Vagina (tissue), 2 donors: ENCODE measurements at regions not wholly inside any gene's neighbourhood (a gene's known extent, or its start where the extent isn't known, plus 50 kb on each side); places are given as distances from the start of the nearest gene placed in this dataset.

Source experiments
- CTCF ChIP-seq, 3 experiments: fragments of 450-650 bp in 2 of 3; fragments of 200-600 bp in 1 of 3; sonication (generic) in 1 of 3; IDR thresholded peaks; one replicate each; pipeline ENCODE4 v1.5.1; 2017 to 2019; ENCODE audit warnings: antibody characterized with exemption in 3 of 3, mild to moderate bottlenecking in 2 of 3, moderate library complexity in 2 of 3
- POLR2A ChIP-seq, 2 donors: fragments of 450-650 bp; IDR thresholded peaks; one replicate each; pipeline ENCODE4 v1.6.1; 2017; ENCODE audit warnings: antibody characterized with exemption in 2 of 2, mild to moderate bottlenecking in 2 of 2, moderate library complexity in 2 of 2

GRCh38 chr7:25665374-25665773 is 437.1 kb upstream of the NPVF start:
- TF ChIP-seq CTCF (IDR thresholded peaks at IDR 0.05) (no peak), POLR2A (IDR thresholded peaks at IDR 0.05) (no peak)
